Hindlimb muscle (tissue), 1 donor: ENCODE measurements at regions not wholly inside any gene's neighbourhood (a gene's known extent, or its start where the extent isn't known, plus 50 kb on each side); places are given as distances from the start of the nearest gene placed in this dataset.
"Not testable (repeated sequence)": the region's sequence is repeated elsewhere in the genome, so short reads cannot be mapped to it uniquely, and the experiment has no call there.

Experiments
- DNase-seq: peaks from one replicate; pipeline ENCODE4 v3.0.0-alpha.2; 2013

DNA sequence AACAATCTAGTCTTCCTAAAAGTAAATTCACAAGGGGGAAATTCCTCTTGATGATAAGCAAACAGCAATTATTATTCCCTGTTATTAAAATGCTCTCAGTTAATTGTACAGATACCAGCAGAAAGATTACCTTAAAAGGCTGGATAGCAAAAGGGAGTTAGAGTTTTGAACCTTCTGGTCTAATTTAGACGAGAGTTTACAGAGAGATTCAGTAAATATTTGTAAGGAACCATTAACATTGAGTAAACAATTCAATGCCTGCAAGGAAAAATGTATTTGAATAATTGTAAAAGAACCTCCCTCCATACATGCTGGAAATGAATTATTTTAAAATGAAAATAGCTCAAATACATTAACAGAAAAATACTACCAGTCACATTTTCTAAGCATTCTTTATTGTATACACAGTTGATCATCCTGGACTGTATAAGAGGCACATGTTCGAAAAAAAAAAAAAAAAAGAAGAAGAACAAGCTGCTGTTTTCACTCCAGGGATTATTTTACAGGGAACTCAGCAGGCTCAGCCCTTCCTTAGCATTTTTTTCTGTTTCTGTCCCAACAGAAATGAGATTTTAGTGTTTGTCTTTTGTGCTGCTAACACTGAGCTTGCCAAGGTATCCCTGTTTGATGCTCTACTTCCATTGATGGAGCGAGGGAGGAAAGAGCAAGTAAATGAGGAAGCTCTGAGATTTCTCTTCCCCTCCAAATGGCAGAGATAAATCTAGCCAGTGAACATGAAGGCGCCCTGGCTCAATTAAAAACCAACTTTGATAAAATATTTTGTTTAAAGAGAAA is 141.1 kb downstream of the ENC1 start:
- no peak for DNase-seq

DNA sequence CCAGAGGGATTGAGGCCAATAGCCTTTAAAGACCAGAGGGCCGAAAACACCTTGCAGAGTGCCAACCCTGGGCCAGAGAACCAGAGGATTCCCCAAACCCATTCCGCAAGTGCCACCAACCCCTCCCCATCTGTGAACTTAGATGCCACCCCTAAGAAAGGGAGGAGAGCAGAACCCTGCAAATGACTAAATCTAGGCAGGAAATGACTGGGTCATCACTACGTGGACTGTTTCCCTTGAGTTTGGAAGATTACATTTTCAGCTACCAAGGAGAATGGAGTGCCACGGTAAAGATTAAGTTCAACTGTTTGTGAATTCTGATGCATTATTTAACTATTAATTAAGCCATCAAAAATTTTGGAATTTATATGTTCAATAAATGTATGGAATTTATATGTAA is 142.8 kb downstream of the ENC1 start:
- DNase-seq: no peak

DNA sequence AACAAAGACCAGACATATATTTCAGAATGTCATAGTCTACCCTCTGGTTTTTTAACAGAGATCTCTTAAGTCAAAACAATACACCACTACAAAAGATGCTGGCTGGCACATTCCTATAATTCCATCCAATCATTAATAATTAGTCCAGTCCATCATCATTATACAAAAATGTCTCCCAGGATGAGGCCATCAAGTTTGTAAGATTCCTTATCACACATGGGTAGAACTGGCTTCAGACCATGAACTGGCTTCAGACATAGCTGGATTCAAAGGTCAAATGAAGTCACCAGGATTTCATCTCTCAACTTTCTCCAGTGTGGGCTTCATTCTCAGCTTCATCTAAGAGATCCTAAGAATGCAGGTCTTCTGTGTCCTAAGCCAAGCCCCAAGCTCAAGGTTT is 147.1 kb downstream of the ENC1 start:
- DNase-seq: no peak

DNA sequence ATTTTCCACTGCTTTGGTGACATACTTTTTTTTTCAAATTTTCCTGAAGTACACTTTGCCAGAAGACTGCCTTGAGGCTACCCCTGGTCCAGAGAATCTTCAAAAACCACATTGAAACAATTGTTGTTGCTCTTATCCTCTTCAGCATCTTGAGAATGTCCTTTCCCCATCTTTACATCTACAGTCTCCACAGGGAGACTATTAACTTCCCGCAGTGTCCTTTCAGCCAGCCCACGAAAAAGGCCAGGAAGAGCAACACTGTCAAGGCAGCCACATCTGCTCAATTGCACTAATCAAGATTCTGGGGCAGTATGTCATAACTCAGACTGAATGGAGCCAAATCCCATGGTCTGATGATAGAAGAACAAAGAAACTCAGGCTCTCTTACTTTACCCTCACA is 148.3 kb downstream of the ENC1 start:
- no peak for DNase-seq

DNA sequence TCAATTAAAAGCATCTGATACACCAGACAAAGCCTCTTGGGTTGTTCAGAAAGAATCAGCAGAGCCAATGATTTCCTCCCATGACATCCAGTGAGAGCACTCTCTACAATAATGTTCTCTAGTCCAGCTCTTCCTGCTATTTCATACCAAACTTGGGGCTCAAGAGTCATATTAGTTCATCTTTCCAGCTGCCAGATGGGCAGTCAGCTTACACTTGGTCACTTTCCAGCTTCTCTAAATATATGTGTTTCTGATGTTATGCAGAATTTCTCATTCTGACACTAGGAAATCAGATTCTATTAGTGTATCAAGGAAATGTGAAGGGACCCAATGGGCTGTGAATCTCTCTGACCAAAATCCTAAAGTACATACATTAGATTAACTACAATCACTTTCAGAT is 148.9 kb downstream of the ENC1 start:
- no peak for DNase-seq

DNA sequence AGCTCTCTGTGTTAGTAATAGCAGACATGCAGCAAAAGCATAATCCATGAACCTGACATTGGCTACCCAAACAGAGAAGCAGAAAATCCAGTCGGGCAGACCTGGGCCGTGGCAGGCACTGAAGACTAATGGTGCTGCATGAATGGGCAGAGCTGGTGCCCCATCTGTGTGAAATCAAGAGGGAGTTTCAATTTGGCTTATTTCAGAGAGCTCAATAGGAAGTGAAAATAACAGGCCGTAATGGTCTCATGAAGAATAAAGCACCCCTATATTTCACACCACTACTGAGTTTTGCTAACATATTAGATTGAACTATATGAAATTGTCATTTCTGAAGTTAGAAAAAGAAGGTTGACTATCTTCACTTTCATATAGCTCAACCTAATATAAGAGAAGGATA is 149.7 kb downstream of the ENC1 start:
- DNase-seq: no peak

DNA sequence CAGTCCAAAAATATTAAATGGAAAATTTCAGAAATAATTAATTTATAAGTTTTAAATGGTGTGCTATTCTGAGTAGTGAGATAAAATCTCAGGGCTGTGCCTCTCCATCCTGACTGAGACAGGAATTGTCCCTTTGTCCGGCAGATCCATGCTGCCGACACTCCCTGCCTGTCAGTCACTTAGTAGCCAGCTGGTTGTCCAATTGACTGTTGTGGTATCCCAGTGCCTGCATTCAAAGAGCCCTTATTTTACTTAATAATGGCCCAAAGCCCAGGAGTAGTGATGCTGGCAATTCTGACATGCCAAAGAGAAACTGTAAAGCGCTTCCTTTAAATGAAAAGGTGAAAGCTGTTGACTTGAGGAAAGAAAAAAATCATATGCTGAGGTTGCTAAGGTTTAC is 157.5 kb downstream of the ENC1 start:
- no peak for DNase-seq

DNA sequence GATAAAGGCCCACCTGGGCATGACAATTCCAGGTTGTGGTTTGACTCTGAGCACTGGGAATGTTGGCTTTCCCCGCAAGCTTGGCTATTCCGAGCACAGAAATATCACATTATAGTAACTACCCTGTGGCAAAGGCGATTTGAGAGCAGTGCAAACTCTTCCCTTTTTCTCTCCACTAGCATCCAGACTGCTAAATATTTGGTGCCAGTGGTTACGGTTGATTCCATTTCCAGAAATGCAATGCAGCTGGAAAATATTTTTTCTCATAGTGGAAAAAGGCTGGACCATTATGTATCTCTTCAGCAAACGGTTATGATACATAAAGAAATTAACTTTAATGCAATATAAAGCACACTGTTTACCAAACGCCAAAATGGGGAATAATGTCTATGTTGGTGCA is 158.0 kb downstream of the ENC1 start:
- no peak for DNase-seq

- DNase-seq: not testable (repeated sequence)
Observed at GRCh38 chr5:74481357-74481756, 159.2 kb downstream of the ENC1 start.

DNA sequence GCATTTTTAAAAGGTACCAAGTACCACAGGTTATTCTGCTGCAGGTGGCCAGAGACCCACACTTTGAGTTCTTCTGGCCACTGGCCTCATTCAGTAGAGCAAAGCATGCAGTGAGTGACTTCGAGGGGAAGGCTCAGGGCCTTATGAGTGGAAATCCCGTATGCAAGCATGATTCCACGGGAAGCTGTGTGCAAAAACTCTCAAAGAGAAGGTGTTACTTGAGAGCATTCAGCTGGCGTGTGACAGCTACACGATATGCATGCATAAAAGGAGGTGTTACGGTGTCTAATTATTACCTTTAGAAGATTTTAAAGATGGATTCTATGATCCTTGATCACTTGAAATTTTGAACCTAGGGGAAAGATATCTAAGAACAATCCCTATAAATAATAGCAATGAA is 160.3 kb downstream of the ENC1 start:
- no peak for DNase-seq

GRCh38 chr5:74478328-74478727 is 162.2 kb downstream of the ENC1 start:
- DNase-seq: no peak

GRCh38 chr5:74477761-74478160 is 162.8 kb downstream of the ENC1 start:
- no peak for DNase-seq

- DNase-seq: no peak
Observed at GRCh38 chr5:74476819-74477453, 163.6 kb downstream of the ENC1 start.

GRCh38 chr5:74476046-74476818 is 164.3 kb downstream of the ENC1 start:
- no peak for DNase-seq

- DNase-seq: no peak
Observed at GRCh38 chr5:74471875-74472274, 168.7 kb downstream of the ENC1 start.

GRCh38 chr5:74469234-74469994 is 171.1 kb downstream of the ENC1 start:
- no peak for DNase-seq

- DNase-seq: no peak
Observed at GRCh38 chr5:74468421-74468820, 172.1 kb downstream of the ENC1 start.

- no peak for DNase-seq
Observed at GRCh38 chr5:74465724-74466123, 174.8 kb downstream of the ENC1 start.

GRCh38 chr5:74464512-74465209 is 175.9 kb downstream of the ENC1 start:
- no peak for DNase-seq

DNA sequence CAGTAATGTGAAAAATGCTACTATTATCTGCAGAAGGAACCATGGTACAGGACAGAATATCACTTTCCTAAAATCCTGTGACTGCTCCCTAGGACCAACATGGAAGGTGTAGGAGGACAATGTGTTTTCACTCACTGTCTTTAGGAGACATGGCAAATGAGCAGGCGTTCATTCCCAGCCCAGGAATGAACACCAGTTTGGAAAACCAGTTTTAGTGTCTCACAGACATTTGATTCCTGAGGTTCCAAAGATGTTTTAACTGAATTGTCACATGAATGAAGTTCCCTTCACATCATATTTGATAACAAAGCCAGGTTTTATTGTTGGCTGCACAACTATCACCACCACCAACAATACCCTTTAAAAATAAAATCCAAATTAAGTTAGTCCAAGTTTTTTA is 178.2 kb downstream of the ENC1 start:
- DNase-seq: no peak

GRCh38 chr5:74461251-74461650 is 179.3 kb downstream of the ENC1 start:
- DNase-seq: no peak

- no peak for DNase-seq
Observed at GRCh38 chr5:74460694-74461093, 179.8 kb downstream of the ENC1 start.
